Neural cell (in vitro differentiated cells): ENCODE measurements at regions not wholly inside any gene's neighbourhood (a gene's known extent, or its start where the extent isn't known, plus 50 kb on each side); places are given as distances from the start of the nearest gene placed in this dataset.

Experiments used
- CTCF ChIP-seq: fragments of 450-650 bp; IDR thresholded peaks from 2 replicates; pipeline ENCODE4 v1.5.1; 2014; ENCODE audit warnings: antibody characterized with exemption, mild to moderate bottlenecking, moderate library complexity; ENCODE audit not compliant: poor library complexity, severe bottlenecking
- EP300 ChIP-seq: fragments of 450-650 bp; conservative IDR thresholded peaks from 2 replicates; pipeline ENCODE4 v1.6.1; 2014; ENCODE audit warnings: antibody characterized with exemption, mild to moderate bottlenecking, moderate library complexity; ENCODE audit not compliant: poor library complexity, severe bottlenecking
- EZH2 ChIP-seq: fragments of 200-600, 300-800 bp; shearing (Covaris generic), sonication (generic); IDR thresholded peaks from 2 replicates; pipeline ENCODE4 v1.6.1; 2014; ENCODE audit warnings: antibody characterized with exemption, low read length, borderline replicate concordance, mild to moderate bottlenecking; ENCODE audit not compliant: insufficient read depth, poor library complexity, severe bottlenecking
- POLR2AphosphoS5 ChIP-seq: IDR thresholded peaks from 2 replicates; pipeline ENCODE4 v1.6.1; 2012
- RAD21 ChIP-seq: fragments of 450-650 bp; conservative IDR thresholded peaks from 2 replicates; pipeline ENCODE4 v1.6.1; 2014; ENCODE audit warnings: antibody characterized with exemption, mild to moderate bottlenecking, moderate library complexity
- REST ChIP-seq: IDR thresholded peaks from 2 replicates; pipeline ENCODE4 v1.6.1; 2012; ENCODE audit warnings: borderline replicate concordance
- SMC3 ChIP-seq: fragments of 450-650 bp; conservative IDR thresholded peaks from 2 replicates; pipeline ENCODE4 v1.6.1; 2014; ENCODE audit warnings: antibody characterized with exemption, mild to moderate bottlenecking, moderate library complexity; ENCODE audit not compliant: poor library complexity
- TAF1 ChIP-seq: IDR thresholded peaks from 2 replicates; pipeline ENCODE4 v1.6.1; 2012; ENCODE audit warnings: low read depth

DNA sequence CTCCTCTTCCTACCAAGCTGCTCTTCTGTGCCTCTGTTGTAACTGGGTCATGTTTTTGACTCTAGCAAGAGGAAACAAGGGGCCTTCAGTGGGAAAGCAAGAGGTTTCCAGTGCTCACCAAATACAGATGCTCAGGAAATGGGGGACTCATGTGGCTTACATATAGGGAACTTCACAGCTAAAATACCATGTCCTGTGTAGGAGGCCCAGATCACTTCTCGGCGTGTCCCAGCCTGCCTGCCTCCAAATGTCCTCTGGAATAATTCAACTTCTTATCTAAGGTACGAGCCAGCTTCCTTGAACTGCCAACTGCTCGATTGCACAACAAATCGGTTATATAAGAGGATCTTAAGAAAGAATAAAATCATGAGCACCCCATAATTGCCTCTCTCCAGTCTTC lies 161.3 kb downstream of the KIT start:
- TF ChIP-seq EP300 (no peak), CTCF (no peak), EZH2 (no peak), RAD21 (no peak), REST (no peak), TAF1 (no peak), POLR2AphosphoS5 (no peak), SMC3 (no peak)
